Smooth muscle cell (in vitro differentiated cells): ENCODE measurements at regions not wholly inside any gene's neighbourhood (a gene's known extent, or its start where the extent isn't known, plus 50 kb on each side); places are given as distances from the start of the nearest gene placed in this dataset.

ENCODE experiments used
- DNase-seq: peaks from one replicate; lab custom pipeline; 2025; ENCODE audit not compliant: unreplicated experiment; lab: John Stamatoyannopoulos, UW
- H2AFZ ChIP-seq: fragments of 200-600 bp; sonication (generic); 2 replicates; pipeline ENCODE4 v1.6.0; 2016; ENCODE audit warnings: antibody characterized with exemption, low read depth, mild to moderate bottlenecking
- H3F3A ChIP-seq: fragments of 200-600 bp; sonication (generic); 2 replicates; pipeline ENCODE4 v1.6.0; 2017; ENCODE audit warnings: antibody characterized with exemption, low read depth
- H3K27ac ChIP-seq: fragments of 200-600 bp; sonication (generic); 2 replicates; pipeline ENCODE4 v1.5.1; 2016; ENCODE audit warnings: low read depth, mild to moderate bottlenecking
- H3K27me3 ChIP-seq: fragments of 200-600 bp; sonication (generic); 2 replicates; pipeline ENCODE4 v1.6.1; 2016; ENCODE audit warnings: low read depth, mild to moderate bottlenecking
- H3K36me3 ChIP-seq: fragments of 200-600 bp; sonication (generic); 2 replicates; pipeline ENCODE4 v1.5.1; 2016; ENCODE audit warnings: low read depth
- H3K4me1 ChIP-seq: fragments of 200-600 bp; sonication (generic); 2 replicates; pipeline ENCODE4 v1.5.1; 2016; ENCODE audit warnings: low read depth
- H3K4me2 ChIP-seq: fragments of 200-600 bp; sonication (generic); 2 replicates; pipeline ENCODE4 v1.6.0; 2016; ENCODE audit warnings: mild to moderate bottlenecking
- H3K4me3 ChIP-seq: fragments of 200-600 bp; sonication (generic); 2 replicates; pipeline ENCODE4 v1.5.1; 2016; ENCODE audit warnings: mild to moderate bottlenecking
- H3K79me2 ChIP-seq: fragments of 200-600 bp; sonication (generic); 2 replicates; pipeline ENCODE4 v1.6.0; 2016; ENCODE audit warnings: low read depth, mild to moderate bottlenecking
- H3K9ac ChIP-seq: fragments of 200-600 bp; sonication (generic); 2 replicates; pipeline ENCODE4 v1.6.0; 2016; ENCODE audit warnings: low read depth
- H3K9me3 ChIP-seq: fragments of 200-600 bp; sonication (generic); replicated peaks from 2 replicates; pipeline ENCODE4 v1.5.1; 2016; ENCODE audit warnings: low read depth
- H4K20me1 ChIP-seq: fragments of 200-600 bp; sonication (generic); 2 replicates; pipeline ENCODE4 v1.6.0; 2016; ENCODE audit warnings: low read depth
- CTCF ChIP-seq: fragments of 200-600 bp; sonication (generic); IDR thresholded peaks from 2 replicates; pipeline ENCODE4 v1.5.1; 2017; ENCODE audit warnings: borderline replicate concordance, mild to moderate bottlenecking, antibody characterized with exemption; ENCODE audit not compliant: insufficient read depth, poor library complexity, severe bottlenecking
- WGBS: methylation state at CpG from one replicate; pipeline ENCODE4 v1.1.7; 2016; ENCODE audit warnings: low lambda C conversion rate; 5-methylcytosine and 5-hydroxymethylcytosine counted together

GRCh38 chr20:60167812-60168211 is 209.6 kb downstream of the CDH26 start:
- WGBS = 90% methylated on average over 1 of the region's 1 CpG

DNA sequence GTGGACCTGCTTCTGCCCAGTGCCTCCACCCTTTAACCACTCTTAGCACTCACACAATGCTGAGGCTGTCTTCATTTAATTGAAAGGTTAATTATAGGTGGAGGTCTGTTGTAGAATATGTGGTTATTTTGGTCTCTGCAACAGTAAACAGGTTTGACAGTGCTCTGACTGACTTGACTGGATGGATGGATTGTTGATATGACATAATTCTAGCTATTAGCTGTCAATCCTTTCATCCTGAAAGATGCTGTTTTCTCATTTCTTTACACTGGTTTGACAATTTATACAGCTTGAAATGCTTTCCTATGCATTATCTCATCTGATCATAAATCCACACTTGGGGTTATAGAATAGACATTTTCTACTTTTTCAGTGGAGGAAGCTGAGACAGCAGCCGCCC is 210.7 kb downstream of the CDH26 start:
- H3K4me3 ChIP-seq = no peak overlapping the region
- H3K9me3 ChIP-seq = no peaks in the 10 kb centered on the region
- no peaks in the 10 kb centered on the region for H3K79me2 ChIP-seq
- WGBS = 87% methylated on average over 1 of the region's 1 CpG
- no peak for DNase-seq
- no peak overlapping the region for H3K9ac ChIP-seq
- H3K4me1 ChIP-seq = no peaks in the 10 kb centered on the region
- no peak for TF ChIP-seq CTCF
- H3K27ac ChIP-seq = no peak overlapping the region
- H3F3A ChIP-seq = no peaks in the 10 kb centered on the region
- H4K20me1 ChIP-seq = no peaks in the 10 kb centered on the region
- H2AFZ ChIP-seq = no peak overlapping the region
- no peak overlapping the region for H3K4me2 ChIP-seq
- no peaks in the 10 kb centered on the region for H3K36me3 ChIP-seq
- no peaks in the 10 kb centered on the region for H3K27me3 ChIP-seq

More at GRCh38 chr20:60167812-60168211, 209.6 kb downstream of the CDH26 start:
- no peaks in the 10 kb centered on the region for H3K9me3 ChIP-seq
- H3K79me2 ChIP-seq = no peaks in the 10 kb centered on the region
- no peaks in the 10 kb centered on the region for H3K27me3 ChIP-seq
- H2AFZ ChIP-seq = no peak overlapping the region
- no peak overlapping the region for H3K4me2 ChIP-seq
- no peaks in the 10 kb centered on the region for H4K20me1 ChIP-seq
- no peaks in the 10 kb centered on the region for H3F3A ChIP-seq
- no peaks in the 10 kb centered on the region for H3K36me3 ChIP-seq
- no peak overlapping the region for H3K4me3 ChIP-seq
- DNase-seq = no peak
- H3K27ac ChIP-seq = no peak overlapping the region
- H3K4me1 ChIP-seq = no peaks in the 10 kb centered on the region
- TF ChIP-seq CTCF = no peak
- H3K9ac ChIP-seq = no peak overlapping the region

DNA sequence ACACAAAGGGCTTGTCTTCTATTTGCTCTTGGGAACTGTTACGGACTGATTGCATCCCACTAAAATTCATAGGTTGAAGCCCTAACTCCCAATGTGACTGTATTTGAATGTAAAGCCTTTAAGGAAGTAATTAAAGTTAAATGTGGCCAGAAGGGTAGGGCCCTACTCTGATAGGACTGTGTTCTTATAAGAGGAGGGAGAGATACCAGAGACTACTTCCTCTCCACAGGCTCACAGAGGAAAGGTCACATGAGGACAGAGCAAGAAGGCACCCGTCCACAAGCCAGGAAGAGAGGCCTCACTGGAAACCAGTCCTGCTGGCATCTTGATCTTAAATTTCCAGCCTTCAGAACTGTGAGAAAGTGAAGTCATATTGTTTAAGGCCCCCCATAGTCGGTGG is 211.9 kb downstream of the CDH26 start:
- Histone ChIP-seq H3K9me3 (no peaks in the 10 kb centered on the region), H3K79me2 (no peaks in the 10 kb centered on the region), H3K27me3 (no peaks in the 10 kb centered on the region), H3F3A (no peaks in the 10 kb centered on the region), H3K36me3 (no peaks in the 10 kb centered on the region), H3K4me3 (no peak overlapping the region), H3K9ac (no peak overlapping the region), H4K20me1 (no peaks in the 10 kb centered on the region), H3K4me2 (no peak overlapping the region), H2AFZ (no peak overlapping the region), H3K27ac (no peak overlapping the region), H3K4me1 (no peaks in the 10 kb centered on the region)
- DNase-seq = no peak
- TF ChIP-seq CTCF = no peak
- WGBS = 81% methylated on average over 3 of the region's 3 CpGs

DNA sequence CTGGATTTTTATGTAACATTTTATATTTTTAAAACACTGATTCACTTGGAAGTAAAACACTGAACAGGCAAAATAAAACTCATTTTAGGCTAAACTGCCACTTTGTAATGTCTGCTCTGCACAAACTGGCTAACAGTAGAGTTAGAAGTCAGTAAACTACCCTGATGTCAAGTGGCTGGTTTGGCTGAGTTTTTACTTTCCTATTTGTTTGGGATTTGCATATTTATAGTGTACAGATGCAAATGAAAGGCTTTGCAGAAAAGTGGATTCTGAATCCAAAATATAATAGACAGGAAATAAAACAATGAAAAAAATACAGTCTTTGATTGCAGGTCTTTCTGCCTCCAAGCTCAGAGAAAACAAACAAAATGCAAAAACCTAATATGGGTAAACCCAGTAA is 213.1 kb downstream of the CDH26 start:
- Histone ChIP-seq H3K36me3 (no peaks in the 10 kb centered on the region), H3K4me1 (no peaks in the 10 kb centered on the region), H3K27me3 (no peaks in the 10 kb centered on the region), H3K4me3 (no peak overlapping the region), H2AFZ (no peak overlapping the region), H3K27ac (no peak overlapping the region), H3K9ac (no peak overlapping the region), H3K9me3 (no peaks in the 10 kb centered on the region), H3F3A (no peaks in the 10 kb centered on the region), H3K4me2 (no peak overlapping the region), H3K79me2 (no peaks in the 10 kb centered on the region), H4K20me1 (no peaks in the 10 kb centered on the region)
- no peak for DNase-seq
- no peak for TF ChIP-seq CTCF
